HG02642 (cell line): ENCODE measurements at regions not wholly inside any gene's neighbourhood (a gene's known extent, or its start where the extent isn't known, plus 50 kb on each side); places are given as distances from the start of the nearest gene placed in this dataset.
"Not testable (repeated sequence)": the region's sequence is repeated elsewhere in the genome, so short reads cannot be mapped to it uniquely, and the experiment has no call there.

Experiments used
- ATAC-seq: cut with Tn5 transposase; IDR thresholded peaks from one replicate; pipeline ENCODE4 v1.9.1; 2021; ENCODE audit warnings: mild to moderate bottlenecking; ENCODE audit not compliant: unreplicated experiment, poor library complexity

DNA sequence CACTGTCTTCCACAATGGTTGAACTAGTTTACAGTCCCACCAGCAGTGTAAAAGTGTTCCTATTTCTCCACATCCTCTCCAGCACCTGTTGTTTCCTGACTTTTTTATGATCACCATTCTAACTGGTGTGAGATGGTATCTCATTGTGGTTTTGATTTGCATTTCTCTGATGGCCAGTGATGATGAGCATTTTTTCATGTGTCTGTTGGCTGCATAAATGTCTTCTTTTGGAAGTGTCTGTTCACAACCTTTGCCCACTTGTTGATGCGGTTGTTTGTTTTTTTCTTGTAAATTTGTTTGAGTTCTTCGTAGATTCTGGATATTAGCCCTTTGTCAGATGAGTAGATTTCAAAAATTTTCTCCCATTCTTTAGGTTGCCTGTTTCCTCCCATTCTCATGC, 194.0 kb upstream of the IL12B start:
- not testable (repeated sequence) for ATAC-seq

- ATAC-seq, result no peak
Measured at GRCh38 chr5:159525117-159525516, 194.8 kb upstream of the IL12B start.

- no peak for ATAC-seq
Measured at GRCh38 chr5:159527546-159528254, 197.4 kb upstream of the IL12B start.

- ATAC-seq, result no peak
Measured at GRCh38 chr5:159531554-159532105, 201.3 kb upstream of the IL12B start.

DNA sequence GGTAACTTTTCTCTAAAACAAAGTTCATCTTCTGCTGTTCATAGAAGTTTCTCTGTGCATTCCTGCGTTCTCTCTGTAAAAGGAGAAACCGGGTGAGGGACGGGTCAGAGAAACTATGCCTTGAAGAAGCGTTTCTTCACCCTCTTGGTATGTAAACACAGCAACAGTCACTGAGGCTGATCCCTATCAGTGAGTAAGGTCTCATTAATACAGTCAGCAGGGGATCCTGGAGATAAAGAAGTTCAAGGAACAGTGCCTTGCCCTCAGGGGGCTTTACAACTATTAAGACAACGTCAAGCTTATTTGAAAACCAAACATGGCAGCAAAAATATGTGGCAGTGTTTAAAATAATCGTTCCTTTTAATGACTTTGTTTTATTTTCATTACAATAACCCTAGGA, 202.9 kb upstream of the IL12B start:
- no peak for ATAC-seq

GRCh38 chr5:159536166-159536565, 205.9 kb upstream of the IL12B start:
- ATAC-seq, result no peak

DNA sequence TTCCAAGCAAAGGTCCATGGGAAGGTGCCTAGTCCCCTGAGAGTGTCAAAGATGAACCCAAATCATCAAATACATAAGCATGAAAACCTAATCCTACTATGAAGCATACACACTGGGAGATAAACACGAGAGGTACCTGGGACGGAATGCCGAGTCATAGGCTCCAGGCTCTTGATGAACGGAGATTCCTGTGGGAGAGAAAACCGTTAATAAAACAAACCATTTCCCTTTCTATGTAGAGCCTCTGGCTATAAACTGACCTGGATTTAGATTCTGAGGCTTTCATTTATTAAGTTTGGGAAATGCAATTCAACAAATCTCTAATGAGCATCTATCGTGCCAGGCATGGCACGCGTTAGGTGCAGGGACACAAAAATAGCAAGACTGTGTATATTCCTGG, 206.4 kb upstream of the IL12B start:
- no peak for ATAC-seq

- no peak for ATAC-seq
Measured at GRCh38 chr5:159539678-159540077, 209.4 kb upstream of the IL12B start.

- ATAC-seq, result no peak
Measured at GRCh38 chr5:159543326-159543725, 213.0 kb upstream of the IL12B start.

DNA sequence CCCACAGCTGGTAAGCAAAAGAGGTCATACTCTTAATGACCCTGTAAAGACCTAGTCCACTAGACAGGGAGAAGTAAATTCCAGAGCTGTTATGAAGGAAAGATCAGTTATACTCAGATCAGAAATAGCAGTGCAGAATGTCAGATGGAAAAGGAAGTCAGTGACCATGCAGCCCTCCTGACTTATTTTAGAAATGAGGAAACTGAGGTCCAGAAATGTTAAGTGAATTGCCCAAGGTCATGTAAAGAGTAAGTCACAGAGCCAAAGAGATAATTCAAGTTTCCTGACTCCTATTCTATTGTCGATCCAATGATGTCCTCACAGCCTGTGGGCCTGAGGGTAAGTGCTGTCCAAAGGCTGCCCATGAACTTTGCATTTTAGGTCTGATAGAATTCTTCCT, 214.9 kb upstream of the IL12B start:
- no peak for ATAC-seq

GRCh38 chr5:159547466-159548195, 217.3 kb upstream of the IL12B start:
- ATAC-seq, result no peak

GRCh38 chr5:159548517-159548916, 218.2 kb upstream of the IL12B start:
- no peak for ATAC-seq

GRCh38 chr5:159549046-159549445, 218.8 kb upstream of the IL12B start:
- ATAC-seq, result no peak

DNA sequence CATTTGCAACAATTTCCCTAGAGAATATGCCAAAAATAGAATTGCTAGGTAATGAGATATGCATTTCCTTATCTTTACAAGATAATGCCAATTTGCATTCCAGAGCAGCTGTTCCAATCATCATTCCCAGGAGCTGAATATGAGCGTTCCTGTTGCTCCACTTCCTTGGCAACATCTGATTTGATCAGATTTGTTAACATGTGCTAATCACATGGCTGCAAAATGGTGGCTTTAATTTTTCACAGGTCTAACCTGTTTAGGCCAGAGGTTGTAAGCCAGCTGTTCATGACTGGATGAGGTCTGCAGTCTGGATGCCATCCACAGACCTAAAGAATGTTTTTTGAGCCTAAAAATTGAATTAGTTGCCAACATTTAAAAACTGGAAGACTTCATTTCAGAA, 220.7 kb upstream of the IL12B start:
- no peak for ATAC-seq

DNA sequence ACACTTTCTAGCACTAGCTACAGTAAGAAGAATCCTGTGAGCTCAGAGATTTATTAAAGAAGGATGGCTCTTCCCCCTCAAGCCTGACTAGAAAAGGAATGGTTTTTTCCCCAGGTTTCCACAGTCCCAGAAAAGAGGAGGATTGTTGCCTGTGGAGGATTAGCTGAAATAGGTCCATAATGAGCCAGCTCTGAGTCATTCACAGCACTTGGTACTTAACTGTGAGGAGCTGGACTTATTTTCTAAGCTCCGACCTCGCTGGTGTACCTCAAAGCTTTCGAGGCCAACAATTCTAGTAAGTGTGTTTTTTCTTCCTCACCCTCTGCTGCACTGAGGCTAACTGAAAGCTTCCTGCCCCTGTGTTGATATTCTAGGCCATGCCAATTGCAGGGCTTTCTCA, 222.5 kb upstream of the IL12B start:
- ATAC-seq, result no peak

DNA sequence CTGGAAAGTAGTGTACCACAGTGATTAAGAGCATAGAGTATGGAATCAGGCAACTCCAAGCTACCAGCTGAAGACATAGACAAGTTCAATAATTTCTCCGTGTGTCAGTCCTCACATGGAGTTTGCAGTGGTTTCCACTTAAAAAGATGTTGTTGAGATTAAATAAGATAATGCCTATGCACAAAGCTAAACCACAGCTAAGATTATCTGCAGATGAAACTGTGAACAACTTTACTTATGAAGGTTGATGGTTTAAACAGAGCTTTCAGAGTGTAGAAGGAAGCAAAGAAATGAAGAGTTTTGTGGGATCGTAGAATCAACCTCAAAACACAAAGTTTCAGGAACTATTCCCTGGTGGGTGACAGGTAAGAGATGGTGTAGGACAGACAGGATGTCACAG, 223.5 kb upstream of the IL12B start:
- no peak for ATAC-seq

DNA sequence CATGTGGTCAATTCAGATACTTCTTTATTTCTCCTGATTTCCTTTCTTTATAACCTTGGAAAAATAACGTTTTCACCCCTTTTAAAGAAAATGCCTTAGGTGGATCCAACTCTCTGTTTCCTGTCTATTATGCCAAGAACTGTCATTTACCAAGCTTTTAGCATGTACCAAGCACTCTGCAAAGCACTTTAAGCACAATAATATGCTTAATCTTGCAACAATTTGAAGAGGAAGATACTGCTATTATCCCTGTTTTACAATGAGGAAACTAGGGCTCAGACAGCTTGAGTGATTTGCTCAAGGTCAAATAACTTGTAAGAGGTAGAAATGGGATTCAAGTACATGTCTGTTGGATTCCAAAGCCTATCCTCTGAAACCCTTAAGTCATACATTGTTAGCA, 224.8 kb upstream of the IL12B start:
- no peak for ATAC-seq

DNA sequence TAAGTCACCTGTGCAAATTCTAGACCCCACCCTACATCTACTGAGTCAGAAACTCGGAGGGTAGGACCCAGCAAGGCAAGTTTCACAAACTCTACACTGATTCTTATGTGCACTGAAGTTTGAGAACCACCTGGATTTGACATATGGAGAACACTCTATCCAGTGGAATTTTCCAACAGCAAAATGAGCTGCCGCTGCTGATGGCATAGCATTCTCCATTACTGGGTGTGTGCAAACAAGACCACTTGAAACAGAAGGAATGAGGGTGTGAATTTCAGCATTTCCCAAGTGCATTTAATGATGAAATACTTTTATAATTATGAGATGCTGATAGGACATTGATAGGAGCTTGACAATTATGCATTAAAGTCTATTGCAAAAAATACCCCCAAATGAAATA, 229.1 kb upstream of the IL12B start:
- ATAC-seq, result no peak

DNA sequence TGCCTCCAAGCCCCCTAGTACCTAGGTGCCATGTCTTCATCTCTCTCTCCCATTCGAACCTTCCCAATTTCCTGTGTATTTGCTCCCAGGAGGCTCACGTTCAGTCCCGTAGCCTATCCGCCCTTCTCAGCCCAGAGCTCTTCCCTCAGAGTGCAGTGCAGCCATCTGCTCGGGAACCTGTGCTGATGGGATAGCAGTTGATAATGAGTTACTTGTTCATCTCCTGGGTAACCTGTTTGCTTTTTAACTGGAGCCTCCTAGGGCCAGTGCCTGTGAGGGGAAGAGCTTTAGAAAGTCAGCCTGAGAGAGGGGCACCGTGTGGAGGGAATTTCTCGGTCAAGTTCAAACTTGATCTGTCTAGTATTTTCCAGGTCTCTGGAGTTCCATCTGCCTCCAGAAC, 229.8 kb upstream of the IL12B start:
- no peak for ATAC-seq

DNA sequence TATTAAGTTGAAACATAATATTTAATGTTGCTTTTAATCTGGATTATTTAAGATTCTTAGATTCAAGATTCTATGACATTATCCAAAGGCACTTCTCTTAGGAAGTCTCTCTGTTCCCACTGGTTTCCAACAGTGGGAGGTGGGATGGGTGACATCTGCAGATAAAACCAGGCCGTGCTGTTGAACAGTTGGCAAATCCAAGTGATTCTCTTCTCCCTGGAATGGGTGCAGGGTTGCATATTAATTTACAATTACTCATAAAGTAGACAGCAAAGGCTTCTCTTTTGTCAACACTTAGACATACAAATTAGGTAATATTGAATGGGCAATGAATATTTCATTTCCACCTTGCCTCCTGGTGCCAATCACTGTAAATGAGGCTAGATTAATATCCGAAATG, 233.7 kb upstream of the IL12B start:
- no peak for ATAC-seq

- ATAC-seq, result no peak
Measured at GRCh38 chr5:159566832-159567231, 236.5 kb upstream of the IL12B start.

DNA sequence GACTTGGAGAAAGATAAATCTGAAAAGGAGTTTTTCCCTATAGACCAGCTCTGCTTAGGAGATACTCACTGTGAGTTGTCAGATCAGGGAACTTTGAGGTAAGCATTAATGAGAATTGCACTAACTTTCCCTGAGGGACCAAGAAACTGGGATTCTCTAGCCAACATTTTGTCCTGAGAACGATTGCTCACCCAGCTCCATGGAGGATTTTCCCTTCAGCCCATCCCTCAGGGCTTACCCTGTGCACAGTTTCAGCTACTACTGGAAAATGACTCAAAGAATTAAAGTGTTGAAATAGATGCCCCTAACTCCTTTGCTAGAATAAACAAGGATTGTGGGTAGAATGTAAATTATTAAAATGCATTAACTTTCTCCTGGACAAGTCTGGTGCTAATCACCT, 237.2 kb upstream of the IL12B start:
- ATAC-seq, result no peak
